Small intestine (tissue), 7 donors: ENCODE measurements at regions not wholly inside any gene's neighbourhood (a gene's known extent, or its start where the extent isn't known, plus 50 kb on each side); places are given as distances from the start of the nearest gene placed in this dataset.

ENCODE experiments used
- DNase-seq, 2 donors: peaks; one replicate each; pipeline versions ENCODE4 v3.0.0 to v3.0.0-alpha.2; 2013
- FAIRE-seq: peaks from 2 replicates; lab custom pipeline; 2012; peaks lifted over from hg19 to GRCh38; lab: Jason Lieb, UNC
- H3K27ac ChIP-seq, 3 donors: one replicate each; pipeline ENCODE4 v1.5.1; 2013; ENCODE audit warnings: low read length in 2 of 3, mild to moderate bottlenecking in 2 of 3, control low read depth in 1 of 3, inconsistent platforms in 1 of 3, low read depth in 1 of 3, moderate library complexity in 1 of 3
- H3K27me3 ChIP-seq, 3 donors: one replicate each; pipeline ENCODE4 v1.6.1; 2013; ENCODE audit warnings: low read length in 3 of 3, inconsistent platforms in 1 of 3; ENCODE audit not compliant: control insufficient read depth in 3 of 3, insufficient read depth in 3 of 3
- H3K36me3 ChIP-seq, 3 donors: one replicate each; pipeline ENCODE4 v1.6.1; 2013; ENCODE audit warnings: low read length in 3 of 3, inconsistent platforms in 1 of 3, low read depth in 1 of 3, mild to moderate bottlenecking in 1 of 3, moderate library complexity in 1 of 3; ENCODE audit not compliant: control insufficient read depth in 3 of 3, insufficient read depth in 2 of 3
- H3K4me1 ChIP-seq, 3 donors: one replicate each; pipeline ENCODE4 v1.6.1; 2013; ENCODE audit warnings: low read length in 2 of 3, inconsistent platforms in 1 of 3, low read depth in 1 of 3, mild to moderate bottlenecking in 1 of 3, moderate library complexity in 1 of 3; ENCODE audit not compliant: control insufficient read depth in 3 of 3, insufficient read depth in 2 of 3
- H3K4me3 ChIP-seq, 3 donors: one replicate each; pipeline ENCODE4 v1.5.1; 2013; ENCODE audit warnings: low read length in 3 of 3, control low read depth in 1 of 3, inconsistent platforms in 1 of 3, low read depth in 1 of 3, mild to moderate bottlenecking in 1 of 3, moderate library complexity in 1 of 3
- H3K9me3 ChIP-seq, 2 donors: one replicate each; pipeline ENCODE4 v1.6.1; 2013; ENCODE audit warnings: low read depth in 1 of 2, low read length in 1 of 2; ENCODE audit not compliant: control insufficient read depth in 2 of 2, insufficient read depth in 1 of 2
- WGBS, 3 donors: extraction: QIAGEN DNeasy Blood & Tissue Kit; methylation state at CpG; one replicate each; pipeline ENCODE4 v1.1.7; 2013; 5-methylcytosine and 5-hydroxymethylcytosine counted together
- donor health status: healthy with polysubstance abuse.
- donor health status: control.
- donor health status: control.
- donor health status: Bipolar disorder and iron deficiency.
- donor health status: healthy.

DNA sequence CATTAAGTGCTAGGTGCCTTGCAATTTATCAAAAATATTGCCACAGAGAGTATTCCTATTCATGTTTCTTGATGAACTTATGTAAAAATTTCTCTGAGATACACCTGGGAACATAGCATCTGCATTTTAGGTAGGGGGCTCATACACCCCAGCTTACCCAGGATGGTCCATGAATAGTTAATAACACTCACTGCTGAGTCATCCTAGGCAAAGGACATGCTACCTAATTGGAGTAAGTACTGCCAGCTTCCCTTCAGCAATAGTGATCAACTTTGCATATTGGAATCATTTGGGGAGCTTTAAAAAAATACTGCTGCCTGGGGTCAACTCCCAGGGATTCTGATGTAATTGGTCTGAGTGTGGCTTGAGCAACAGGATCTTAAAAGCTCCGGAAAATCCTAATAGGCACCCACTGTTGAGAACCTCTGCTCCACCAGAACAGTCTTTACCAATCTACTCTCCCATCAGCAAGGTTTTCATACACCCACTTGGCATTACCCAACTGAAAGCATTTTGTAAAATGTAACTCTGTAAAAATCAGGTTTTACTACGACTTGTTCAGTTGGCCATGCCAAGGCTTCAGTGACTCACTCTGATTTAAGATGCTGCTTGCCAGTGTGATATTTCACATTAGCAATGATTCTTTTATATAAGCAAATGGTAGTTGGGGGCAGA, 67.2 kb upstream of the FNDC3A start:
- DNase-seq (no peak), FAIRE-seq (no peak)
- no peaks in the 10 kb centered on the region for H3K36me3 ChIP-seq
- no peak overlapping the region for H3K4me3 ChIP-seq
- no peak overlapping the region for H3K27ac ChIP-seq
- 84 to 89% (median 88%) methylated on average over 2 of the region's 2 CpGs for WGBS, 3 donors
- peaks cover 0 to 4% of the 10 kb centered on the region in 2 donors for H3K9me3 ChIP-seq
- H3K27me3 ChIP-seq: no peaks in the 10 kb centered on the region
- peaks cover 0 to 2% (median 0%) of the 10 kb centered on the region in 3 donors for H3K4me1 ChIP-seq

DNA sequence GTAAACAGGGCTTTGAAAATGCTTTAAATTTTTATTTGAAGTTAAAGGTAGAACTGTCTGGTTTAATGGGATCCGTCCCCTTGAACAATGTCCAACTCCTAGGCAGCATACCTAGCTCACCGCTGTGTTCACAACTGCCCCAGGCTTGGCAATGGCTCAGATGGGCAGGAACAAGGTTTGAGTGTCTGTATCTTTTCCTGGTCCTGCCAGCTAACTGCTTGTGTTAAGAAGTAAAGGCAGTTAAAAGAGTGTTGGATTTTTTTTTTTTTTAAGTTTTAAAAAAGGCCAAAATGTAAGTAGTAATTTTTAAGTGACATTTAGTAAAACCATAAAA, 66.7 kb upstream of the FNDC3A start:
- Histone ChIP-seq H3K4me1 (peaks cover 0 to 2% (median 0%) of the 10 kb centered on the region in 3 donors), H3K36me3 (no peaks in the 10 kb centered on the region), H3K9me3 (peaks cover 0 to 4% of the 10 kb centered on the region in 2 donors), H3K27ac (no peak overlapping the region), H3K27me3 (no peaks in the 10 kb centered on the region), H3K4me3 (no peak overlapping the region)
- FAIRE-seq: no peak
- no peak for DNase-seq
- 81 to 91% (median 87%) methylated on average over 2 of the region's 2 CpGs for WGBS, 3 donors

DNA sequence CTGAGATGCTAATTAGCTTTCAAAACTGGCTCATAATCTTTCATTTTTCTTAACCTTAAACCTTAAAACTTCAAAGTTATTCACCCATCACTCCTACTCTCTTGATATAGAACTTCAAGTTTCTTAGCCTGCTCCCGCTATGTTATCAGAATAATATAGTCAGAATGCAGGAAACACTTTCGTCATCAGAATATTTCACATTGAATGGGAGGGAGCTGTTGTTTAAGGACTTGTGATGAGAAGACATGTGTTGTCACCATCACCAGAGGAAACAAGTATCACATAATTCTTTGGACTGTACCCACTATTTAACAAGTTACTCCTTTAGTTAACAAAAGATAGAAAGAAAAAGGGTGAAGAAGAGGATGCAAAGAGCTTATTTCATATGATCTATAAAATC, 65.0 kb upstream of the FNDC3A start:
- no peaks in the 10 kb centered on the region for H3K9me3 ChIP-seq
- FAIRE-seq: no peak
- no peak for DNase-seq
- no peak overlapping the region for H3K27ac ChIP-seq
- 32 to 40% (median 37%) methylated on average over 2 of the region's 2 CpGs for WGBS, 3 donors
- H3K4me3 ChIP-seq: no peak overlapping the region
- H3K4me1 ChIP-seq: peaks cover 0 to 2% (median 0%) of the 10 kb centered on the region in 3 donors
- no peaks in the 10 kb centered on the region for H3K36me3 ChIP-seq
- no peaks in the 10 kb centered on the region for H3K27me3 ChIP-seq

DNA sequence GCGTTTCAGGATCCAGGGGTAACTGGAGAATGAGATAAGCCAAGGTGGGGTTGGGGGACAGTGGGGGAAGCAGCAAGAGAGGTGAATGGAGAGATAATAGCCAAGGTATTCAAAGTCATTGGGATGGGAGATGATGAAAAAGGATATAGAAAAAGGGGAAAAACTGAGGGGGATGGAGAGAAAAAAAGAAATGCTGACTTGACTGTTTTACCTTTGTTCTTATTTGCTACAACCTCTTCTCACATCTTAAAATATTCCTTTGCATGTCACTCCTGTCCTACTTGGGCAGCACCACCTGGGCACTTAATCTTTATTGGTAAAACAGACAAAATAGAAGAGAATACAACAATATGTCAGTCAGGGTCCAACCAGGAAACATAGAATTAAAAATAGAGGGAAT, 56.0 kb upstream of the FNDC3A start:
- DNase-seq (no peak), FAIRE-seq (no peak)
- Histone ChIP-seq H3K27me3 (no peaks in the 10 kb centered on the region), H3K4me3 (no peak overlapping the region), H3K36me3 (no peaks in the 10 kb centered on the region), H3K4me1 (no peaks in the 10 kb centered on the region), H3K9me3 (no peaks in the 10 kb centered on the region), H3K27ac (no peak overlapping the region)
- WGBS, 3 donors: 57 to 77% (median 69%) methylated on average over 1 of the region's 1 CpG

DNA sequence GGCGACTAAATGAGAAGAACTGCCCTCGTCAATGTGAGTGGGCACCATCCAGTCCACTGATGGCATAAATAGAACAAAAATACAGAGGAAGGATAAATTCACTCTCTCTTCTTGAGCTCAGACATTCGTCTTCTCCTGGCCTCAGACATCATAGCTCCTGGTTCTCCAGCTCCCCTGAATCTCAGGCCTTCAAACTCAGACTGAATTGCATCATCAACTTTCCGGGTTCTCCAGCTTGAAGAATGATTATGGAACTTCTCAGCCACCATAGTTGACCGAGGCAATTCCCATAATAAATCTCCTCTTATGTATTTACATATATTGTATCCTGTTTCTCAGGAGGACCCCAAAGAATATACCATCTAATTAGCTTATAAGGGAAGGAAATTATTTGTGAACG, 55.0 kb upstream of the FNDC3A start:
- no peak for FAIRE-seq
- WGBS, 3 donors: 86 to 92% (median 90%) methylated on average over 6 of the region's 6 CpGs
- H3K36me3 ChIP-seq: no peaks in the 10 kb centered on the region
- H3K4me1 ChIP-seq: no peaks in the 10 kb centered on the region
- H3K4me3 ChIP-seq: no peak overlapping the region
- no peak overlapping the region for H3K27ac ChIP-seq
- H3K27me3 ChIP-seq: no peaks in the 10 kb centered on the region
- H3K9me3 ChIP-seq: no peaks in the 10 kb centered on the region
- DNase-seq: no peak

DNA sequence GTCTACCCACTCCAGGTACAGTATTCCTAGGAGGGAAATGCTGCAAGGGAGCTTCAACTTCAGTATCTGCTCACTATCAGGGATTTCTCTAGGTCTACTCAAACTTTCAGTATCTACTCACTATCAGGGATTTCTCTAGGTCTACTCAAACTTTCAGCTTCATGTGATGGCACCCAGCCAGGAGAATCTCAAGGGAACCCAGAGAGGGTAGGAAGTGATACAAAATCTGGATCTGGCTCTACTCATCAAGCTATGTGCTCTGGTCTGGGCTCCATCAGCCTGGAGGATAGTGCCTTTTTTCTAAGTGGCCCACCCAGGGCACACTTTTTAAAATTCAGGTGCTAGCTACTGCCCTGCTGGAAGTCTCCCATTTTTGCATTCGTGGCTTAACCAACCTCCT, 52.3 kb upstream of the FNDC3A start:
- H3K27me3 ChIP-seq: no peaks in the 10 kb centered on the region
- WGBS, 3 donors: 79 to 95% (median 93%) methylated on average over 1 of the region's 1 CpG
- DNase-seq (no peak), FAIRE-seq (no peak)
- H3K36me3 ChIP-seq: no peaks in the 10 kb centered on the region
- no peaks in the 10 kb centered on the region for H3K4me1 ChIP-seq
- no peak overlapping the region for H3K4me3 ChIP-seq
- no peaks in the 10 kb centered on the region for H3K9me3 ChIP-seq
- H3K27ac ChIP-seq: no peak overlapping the region

DNA sequence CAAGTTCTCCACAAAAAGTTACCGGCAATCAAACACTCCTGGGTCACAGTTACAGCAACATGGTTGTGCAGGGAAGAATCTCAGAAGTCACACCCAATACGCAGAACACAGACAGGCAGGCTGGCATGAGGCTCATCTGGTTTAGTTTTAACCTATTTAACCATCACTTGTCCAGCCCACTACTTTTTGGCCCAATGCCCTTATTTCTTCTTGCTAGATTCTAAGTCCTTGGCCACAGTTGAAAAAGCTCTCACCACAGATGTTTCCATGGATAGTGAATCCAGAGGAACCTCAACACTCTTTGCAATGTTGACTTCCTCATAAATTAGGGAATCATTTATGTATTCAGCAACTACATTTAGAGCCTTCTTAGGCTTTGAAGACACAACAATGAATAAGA, 50.7 kb upstream of the FNDC3A start:
- FAIRE-seq: no peak
- DNase-seq: no peak
- no peaks in the 10 kb centered on the region for H3K9me3 ChIP-seq
- H3K27ac ChIP-seq: no peak overlapping the region
- H3K4me1 ChIP-seq: no peaks in the 10 kb centered on the region
- WGBS, 3 donors: 95 to 97% (median 96%) methylated on average over 2 of the region's 2 CpGs
- H3K36me3 ChIP-seq: no peaks in the 10 kb centered on the region
- no peak overlapping the region for H3K4me3 ChIP-seq
- no peaks in the 10 kb centered on the region for H3K27me3 ChIP-seq
